Left renal pelvis (tissue), 4 donors: ENCODE measurements at regions not wholly inside any gene's neighbourhood (a gene's known extent, or its start where the extent isn't known, plus 50 kb on each side); places are given as distances from the start of the nearest gene placed in this dataset.

Experiments used
- DNase-seq, 4 donors: peaks; one replicate each; pipeline ENCODE4 v3.0.0-alpha.2; 2013; ENCODE audit warnings: low read depth in 4 of 4, low spot score in 3 of 4

DNA sequence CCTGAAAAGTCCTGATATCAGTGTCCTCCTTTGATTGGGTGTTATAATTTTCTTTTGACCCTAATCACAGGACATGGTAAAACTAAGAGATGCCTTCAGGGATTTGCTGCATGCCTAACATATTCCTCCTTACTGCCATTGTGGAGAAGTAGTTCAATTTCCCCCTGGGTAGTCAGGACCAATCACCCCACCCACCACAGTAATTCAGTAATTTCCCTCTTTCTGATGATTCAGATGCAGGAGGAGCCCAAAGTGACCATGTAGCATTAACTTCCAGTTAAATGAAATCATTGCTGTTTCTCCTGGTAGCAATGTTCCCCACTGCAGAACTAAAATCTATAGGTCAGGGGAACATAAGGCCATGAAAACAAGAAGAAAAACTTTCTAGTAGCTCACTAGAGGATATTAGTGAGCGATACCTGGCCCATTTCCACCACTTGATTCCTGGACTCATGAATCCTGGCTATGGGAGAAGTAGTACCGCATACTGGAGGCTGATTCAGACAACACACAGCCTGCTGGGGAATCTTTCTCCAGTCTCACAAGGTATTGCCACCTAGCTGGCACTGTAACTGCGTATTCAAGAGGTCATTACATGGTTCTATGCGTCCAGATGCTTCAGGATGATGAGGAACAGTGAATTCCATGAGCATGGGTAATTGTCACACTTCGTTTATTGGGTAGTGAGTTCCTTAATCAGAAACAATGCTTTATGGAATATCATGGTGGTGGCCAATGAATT is 561.2 kb downstream of the HAO1 start:
- no peak for DNase-seq

DNA sequence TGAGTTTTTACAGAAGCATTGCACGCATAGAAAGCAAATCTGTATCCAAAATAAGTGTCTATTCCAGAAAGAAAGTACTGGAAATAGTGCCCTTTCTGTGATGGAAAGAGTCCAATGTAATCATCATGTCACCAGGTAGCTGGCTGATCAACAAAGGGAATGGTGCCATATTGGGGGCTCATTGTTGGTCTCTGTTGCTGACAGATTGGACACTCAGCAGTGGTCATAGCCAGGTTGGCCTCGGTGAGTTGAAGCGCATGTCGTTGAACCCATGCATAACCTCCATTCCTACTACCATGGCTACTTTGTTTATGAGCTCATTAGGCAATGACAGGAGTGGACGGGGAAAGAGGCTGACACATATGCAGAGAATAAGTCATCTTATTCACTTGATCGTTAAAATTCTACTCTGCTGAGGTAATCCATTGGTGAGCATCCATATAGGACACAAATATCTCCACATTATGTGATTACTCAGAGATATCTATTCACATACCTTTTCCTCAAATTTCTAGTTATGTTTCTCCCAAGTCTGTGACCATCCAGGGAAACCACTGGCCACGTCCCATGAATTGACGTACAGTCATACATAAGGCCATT is 560.5 kb downstream of the HAO1 start:
- DNase-seq: no peak

DNA sequence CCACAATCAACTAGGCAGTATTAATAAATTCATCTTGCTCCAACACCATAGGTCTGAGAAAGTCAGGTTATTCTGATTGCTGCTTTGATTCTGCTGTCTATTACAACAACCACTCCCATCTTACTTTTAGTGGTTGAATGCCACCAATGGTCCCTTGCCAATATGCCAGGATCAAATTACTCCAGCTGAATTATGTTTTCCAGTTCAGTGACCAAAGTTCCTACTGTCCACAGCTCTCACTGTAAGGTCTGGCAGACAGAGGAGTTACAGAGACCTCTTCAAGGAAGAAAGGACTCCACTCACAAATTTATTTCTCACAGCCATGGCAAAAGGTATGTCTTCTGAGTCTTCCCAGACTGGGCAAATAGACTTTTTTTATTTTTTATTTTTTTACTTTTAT is 557.0 kb downstream of the HAO1 start:
- DNase-seq: no peak

DNA sequence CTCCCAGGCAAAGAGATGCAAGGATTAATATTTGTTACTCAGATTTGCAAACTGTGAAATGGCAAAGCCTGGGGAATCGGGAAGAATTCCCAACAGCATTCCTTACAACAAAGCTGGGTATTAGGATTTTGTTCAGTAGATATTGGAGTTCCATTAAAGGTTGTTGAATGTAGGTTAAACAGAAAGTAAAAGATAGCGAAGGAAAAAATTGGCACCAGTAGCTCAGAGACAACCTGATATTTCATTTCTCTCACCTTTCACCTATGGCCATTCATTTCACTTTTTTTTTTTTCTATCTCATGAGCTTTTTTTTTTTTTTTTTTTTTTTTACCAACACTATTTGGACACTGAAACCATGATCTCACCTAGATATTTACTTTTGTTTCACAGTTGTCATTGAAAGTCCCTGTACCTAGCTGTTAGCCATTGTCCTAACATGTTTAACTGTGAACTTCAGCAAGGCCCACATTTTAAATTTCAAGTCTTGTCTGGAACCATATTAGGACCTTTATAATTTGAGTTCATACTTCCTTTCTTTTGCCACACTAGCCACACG is 552.5 kb downstream of the HAO1 start:
- DNase-seq: no peak

DNA sequence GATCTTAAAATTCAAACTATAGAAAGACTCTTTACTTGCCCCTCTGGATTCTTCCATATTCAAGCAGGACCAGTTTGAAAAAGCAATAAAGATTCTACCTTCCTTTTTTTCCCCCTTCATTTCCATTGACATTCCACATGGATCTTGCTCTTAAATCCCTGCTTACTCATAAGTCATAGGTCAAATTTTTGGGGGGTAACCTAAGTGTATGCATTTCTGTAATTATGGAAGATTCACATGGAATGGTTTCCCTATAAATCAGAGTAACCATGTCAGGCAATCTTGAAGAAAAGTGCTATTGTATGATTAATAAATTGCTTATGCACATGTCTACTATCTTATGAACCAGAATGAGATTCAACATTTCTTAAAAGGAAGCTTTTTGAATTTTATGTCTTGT is 551.0 kb downstream of the HAO1 start:
- no peak for DNase-seq

DNA sequence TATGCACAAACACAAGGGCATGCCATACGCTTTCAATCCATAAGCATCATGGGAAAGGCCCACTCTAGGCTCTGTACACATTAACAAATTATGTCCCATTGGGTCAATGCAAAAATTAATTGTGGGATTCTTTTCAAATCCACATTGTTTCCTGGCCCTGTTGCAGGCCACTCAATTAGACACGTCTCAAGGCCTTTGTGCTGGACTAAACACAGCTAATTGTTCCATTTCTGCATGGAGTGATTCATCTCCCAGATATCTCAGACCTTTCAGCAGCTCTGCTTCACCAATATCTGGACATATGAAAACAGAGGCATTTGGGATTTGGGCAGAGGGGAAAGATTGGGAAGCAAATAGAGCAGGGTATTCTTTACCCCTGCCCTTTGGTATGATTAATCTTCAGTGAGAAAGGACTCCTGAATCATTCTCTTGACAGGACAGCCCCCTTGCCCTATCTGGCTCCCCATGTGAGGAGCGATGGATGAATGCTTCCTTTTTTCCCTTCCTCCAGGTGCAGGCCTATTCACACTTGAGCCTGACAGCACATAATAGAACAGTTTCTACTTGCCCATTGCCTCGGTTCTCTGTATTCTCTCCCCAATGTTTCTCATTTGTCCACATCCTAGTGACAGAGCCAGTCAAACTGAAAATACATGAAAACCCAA is 547.6 kb downstream of the HAO1 start:
- DNase-seq: no peak

DNA sequence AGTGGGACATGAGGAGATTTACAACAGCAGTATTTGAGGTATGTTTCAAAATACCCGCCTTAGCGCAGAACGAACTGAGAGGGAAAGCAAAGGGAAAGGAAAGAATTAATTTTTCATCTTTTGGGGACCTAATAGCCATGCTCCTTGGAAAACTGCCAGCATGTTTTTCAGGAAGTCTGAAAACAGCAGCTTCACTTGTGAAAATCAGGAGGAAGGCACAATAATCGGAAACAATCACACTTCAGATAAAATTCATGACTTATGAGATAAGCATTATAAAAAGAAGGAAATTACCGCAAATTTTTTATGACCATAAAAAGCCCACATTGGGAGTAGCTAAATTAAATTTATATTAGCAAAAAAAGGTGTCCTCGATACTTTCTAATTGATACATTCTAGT is 541.1 kb downstream of the HAO1 start:
- no peak for DNase-seq

DNA sequence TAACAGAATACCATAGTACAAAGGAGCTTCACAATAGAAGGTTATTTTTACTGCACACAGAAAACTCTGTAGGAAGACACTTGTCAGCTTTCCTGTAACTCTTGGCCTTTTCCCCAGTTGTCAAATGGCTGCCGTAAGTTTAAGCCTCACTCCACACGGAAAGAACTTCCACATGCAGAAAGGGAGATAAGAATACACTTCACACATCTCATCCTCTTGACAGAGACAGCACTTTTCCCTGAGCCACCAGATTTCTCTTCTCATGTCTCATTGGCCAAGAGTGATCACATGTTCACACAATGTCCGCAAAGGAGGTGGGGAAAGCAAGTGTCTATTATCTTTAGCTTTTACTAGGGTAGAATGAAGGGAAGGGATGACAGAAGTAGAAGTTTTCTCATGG is 540.7 kb downstream of the HAO1 start:
- no peak for DNase-seq

DNA sequence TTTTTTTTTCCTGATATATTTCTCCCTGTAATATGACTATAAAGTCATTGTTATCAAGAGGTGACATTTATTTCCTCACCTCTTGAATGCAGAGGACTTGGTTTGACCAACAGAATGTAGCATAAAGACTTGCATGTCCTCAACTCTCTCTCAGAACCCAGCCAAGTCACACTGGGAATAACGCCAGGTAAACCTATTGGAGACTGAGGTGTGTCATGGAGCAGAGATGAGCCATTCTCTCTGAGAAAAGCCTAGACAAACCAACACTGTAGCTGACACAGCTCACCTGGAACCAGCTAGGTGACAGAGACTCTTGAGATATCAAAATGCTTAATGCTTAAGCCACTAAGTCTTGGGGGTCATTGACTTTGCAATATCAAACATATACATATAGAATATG is 533.6 kb downstream of the HAO1 start:
- no peak for DNase-seq

DNA sequence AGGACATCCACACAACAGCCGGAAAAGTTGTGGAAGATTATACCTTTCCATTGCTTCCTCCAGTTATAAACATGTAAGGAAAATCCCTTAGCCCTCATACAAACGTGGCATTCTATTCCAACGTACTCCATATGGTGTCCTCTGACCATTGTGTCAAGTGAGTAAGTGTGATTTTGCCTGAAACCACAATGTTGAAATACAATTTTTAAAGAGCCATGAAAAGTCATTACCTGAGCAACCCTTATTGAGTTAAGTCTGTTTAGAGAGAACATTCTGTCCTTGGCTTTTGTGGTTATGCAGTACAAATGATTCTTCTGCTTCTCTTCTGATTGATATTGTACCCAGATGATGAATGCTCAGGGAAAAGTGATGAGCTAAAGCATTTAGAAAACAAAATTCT is 530.1 kb downstream of the HAO1 start:
- no peak for DNase-seq

DNA sequence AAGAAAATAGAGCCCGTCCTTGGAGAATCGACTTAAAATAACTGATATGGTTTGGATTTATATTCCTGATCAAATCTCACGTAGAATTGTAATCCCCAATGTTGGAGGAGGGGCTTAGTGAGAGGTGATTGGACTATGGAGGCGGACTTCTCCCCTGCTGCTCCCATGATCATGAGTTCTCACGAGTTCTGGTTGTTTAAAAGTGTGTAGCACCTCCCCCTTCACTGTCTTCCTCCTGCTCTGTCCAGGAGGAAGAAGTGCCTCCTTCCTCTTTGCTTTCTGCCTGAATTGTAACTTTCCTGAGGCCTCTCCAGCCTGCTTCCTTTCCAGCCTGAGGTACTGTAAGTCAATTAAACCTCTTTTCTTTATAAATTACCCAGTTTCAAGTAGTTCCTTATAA is 529.2 kb downstream of the HAO1 start:
- DNase-seq: no peak

DNA sequence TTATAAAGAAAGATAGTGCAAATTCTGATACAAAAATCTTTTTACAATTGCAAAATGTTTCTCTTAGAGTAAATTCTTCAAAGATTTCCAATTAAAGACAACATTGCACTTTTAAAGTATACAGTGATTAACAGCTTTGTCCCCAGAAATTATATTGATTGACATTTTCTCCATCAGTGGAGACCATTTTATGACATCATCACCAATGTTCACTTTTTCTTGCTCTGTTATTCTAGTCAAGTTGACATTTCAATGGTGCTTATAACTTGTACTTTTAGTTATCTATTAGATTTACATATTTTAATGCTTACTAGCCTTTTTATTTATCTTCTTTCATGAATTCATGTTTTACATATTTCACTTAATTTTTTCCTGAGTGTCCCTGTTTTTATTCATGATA is 524.8 kb downstream of the HAO1 start:
- DNase-seq: no peak

DNA sequence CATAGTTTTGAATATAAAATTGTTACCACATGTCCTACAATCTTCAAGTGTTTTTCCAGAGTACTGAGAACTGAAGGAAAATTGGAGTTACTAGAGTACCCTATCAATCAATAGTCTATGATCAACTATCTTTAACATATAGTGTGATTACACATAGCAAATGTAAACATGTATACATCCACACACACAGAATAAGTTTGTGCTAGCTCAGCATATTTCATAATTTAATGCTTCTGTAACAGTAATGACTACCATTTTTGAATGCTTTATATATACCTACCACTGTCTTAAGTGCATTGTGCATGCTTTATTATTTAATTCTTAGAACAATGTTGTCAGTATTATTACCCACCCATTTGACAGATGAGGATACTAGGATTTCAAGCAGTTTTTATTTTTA is 523.9 kb downstream of the HAO1 start:
- no peak for DNase-seq

DNA sequence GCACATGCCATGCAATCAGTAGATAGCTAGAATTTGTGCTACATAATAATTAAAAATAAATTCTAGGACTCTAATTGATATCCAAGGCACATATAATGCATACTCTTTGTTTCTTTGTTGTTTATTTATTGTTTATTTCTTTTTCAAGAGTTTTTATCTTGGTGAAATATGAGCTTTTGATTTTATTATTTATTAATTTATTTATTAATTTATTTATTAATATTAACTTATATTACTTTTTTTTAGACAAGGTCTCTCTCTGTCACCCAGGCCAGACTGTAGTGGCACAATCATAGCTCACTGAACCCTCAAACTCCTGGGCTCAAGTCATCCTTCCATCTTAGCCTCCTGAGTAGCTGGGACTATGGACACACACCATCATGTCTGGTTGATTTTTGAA is 519.9 kb downstream of the HAO1 start:
- no peak for DNase-seq

DNA sequence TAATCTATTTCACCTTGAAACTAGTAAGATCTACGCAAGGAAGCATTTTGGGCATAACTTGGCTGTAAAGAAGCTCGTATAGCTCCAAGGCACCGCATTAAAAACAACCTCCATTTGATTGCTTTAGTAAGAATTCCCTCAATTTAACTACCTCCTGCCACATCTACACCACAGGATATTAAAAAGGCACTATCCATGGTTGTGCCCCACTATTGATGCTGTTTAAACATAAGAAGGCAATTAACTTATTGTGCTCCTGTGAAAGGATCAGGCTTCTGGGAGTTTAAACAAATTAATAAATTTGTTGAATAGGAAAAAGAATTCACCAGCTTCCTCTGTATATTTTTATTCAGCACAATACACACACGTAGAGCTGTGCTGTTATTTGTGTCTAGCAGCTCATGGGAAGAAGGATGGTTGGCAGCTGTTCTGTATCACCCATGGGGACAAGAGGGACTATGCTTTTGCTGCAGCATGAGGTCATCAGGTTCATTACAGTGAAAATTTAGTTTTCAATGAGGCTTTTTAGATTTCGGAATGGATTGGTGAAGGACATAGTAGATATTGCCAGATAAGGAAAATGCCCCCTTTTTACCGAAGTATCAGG is 513.3 kb downstream of the HAO1 start:
- DNase-seq: no peak

DNA sequence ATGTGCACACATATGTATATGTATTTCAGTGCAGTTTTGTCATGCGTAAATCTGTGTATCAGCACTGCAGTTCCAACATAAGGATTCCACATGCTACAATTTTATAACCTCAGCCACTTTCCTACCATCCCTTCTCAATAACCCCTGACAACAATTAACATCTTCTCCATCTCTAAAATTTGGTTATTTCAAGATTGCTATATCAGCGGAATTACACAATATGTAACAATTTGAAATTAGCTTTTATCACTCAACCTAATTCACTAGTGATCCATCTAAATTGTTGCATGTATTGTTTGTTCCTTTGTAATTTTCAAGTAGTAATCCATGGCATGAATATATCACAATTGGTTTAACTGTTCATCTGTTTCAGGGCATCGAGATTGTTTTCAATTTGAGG is 511.3 kb downstream of the HAO1 start:
- no peak for DNase-seq

DNA sequence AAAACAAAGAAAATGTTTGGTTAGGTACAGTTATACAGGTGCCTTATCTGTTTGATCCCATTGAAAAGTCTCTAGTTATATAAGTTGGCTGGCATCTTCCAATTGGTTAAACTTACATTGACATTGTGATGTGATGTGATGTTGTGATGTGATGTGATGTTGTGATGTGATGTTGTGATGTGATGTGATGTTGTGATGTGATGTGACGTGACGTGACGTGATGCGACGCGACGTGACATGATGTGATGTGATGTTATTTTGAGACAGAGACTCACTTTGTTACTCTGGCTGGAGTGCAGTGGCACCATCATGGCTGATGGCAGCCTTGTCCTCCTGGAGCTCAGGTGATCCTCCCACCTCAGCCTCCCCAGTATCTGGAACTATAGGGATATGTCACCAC is 507.6 kb downstream of the HAO1 start:
- DNase-seq: no peak

DNA sequence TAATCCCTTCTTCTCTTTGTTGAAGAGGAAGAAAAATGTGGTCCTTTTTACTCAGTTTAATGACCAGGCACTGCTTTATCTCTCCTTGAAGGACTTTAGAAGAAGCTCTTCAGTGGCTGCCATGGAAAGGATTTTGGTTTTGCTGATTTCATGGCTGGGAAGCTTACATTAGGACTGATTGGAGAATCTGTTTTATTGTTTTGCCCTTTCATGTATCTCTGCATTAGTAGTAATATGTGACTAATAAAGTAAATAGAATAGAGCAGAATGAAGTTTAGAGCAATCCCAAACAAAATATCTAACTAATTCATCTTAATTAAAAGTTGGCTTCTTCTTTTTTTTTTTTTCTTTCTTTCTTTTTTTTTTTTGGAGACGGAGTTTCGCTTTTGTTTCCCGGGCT is 502.9 kb downstream of the HAO1 start:
- no peak for DNase-seq

DNA sequence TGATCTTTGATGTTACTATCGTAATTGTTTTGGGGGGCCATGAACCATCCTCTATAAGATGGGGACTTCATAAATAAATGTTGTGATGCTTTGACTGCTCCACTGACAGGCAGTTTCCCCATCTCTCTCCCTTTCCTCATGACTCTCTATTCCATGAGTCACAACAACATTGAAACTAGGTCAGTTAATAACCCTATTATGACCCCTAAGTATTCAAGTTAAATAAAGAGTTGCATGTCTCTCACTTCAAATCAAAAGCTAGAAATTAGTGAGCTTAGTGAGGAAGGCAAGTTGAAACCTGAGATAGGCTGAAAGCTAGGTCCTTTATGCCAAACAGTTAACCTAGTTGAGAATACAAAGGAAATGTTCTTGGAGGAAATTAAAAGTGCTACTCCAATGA is 491.0 kb downstream of the HAO1 start:
- no peak for DNase-seq

DNA sequence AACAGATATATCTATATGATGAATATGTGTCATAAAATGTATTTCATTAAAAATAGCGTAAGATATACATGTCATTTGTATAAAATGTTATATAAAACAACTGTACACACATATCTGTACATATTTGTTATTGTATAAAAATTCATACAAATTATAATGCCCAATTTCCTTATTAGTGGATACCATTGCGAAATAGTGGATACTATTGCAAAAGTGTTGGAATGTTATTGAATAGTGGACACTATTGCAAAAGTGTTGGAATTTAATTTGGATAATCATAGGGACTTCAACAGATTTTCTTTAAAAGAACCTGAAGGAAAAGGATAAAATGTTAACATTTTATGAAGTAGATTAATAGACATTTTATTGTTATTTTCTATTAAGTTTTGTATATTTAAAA is 487.4 kb downstream of the HAO1 start:
- no peak for DNase-seq

DNA sequence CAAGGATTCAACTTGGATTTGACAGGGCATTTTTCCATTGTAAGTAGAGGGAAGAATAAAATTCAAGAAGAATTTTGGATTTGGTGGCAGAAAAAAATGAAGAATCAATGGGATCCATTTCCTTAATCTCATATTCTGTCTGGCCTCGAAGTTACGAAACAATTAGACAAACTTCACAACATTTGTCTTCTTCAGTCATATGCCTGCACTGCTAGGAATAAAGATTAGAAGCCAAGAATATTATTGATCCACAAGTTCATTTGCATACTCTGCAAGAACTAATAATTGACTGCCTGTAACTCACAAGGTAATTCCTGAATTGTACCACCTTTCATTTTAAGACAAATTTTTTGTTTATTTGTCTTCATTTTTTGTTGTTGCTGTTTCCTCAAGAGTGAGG is 486.2 kb downstream of the HAO1 start:
- DNase-seq: no peak

DNA sequence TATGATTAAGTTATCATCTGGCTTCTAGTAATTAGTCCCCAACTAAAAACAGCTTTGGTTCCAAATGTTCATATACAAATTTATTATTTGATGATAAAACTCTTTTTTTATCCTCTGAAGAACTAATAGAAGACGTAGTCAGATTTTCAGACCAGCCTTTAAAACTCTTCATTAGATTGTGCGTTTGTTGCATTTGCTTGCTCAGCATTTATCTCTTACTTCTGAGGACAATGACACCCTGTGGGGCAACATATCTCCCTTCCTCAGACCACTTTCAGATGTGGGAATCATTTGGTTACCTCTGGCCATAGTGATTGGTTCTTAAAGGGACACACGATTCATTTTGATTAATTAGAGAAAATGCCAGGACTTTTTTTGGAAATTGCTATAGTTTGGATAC is 481.8 kb downstream of the HAO1 start:
- DNase-seq: no peak
